ENCODE measurements at regions not wholly inside any gene's neighbourhood (a gene's known extent, or its start where the extent isn't known, plus 50 kb on each side); places are given as distances from the start of the nearest gene placed in this dataset.

DNA sequence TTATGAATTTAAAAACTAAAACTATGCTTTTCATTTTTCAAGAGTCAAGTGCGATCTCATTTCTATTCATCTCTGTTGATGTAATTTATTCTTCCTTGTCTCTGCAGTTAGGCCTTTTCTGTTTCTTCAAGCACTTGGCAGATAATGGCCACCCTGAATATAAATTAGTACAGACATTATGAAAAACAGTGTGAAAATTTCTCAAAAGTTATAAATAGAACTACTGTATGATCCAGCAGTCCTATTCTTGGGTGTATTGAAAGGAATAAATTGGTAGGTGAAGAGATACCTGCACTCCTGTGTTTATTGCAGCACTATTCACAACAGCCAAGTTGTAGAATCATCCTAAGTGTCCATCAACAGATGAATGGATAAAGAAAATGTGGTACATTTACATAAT, 248.3 kb downstream of the DOK5 start:
- POLR2A ChIA-PET = no interaction called here
- CTCF ChIA-PET = no interaction called here
- DNase-seq (ENCODE audit: extremely low spot score) = no peak
- TF ChIP-seq ELF4 (IDR thresholded peaks at IDR 0.05) (no peak), CTBP1 (IDR thresholded peaks at IDR 0.05; ENCODE audit: borderline replicate concordance) (no peak), LEF1 (IDR thresholded peaks at IDR 0.05; ENCODE audit: borderline replicate concordance) (no peak), HDGF (IDR thresholded peaks at IDR 0.05; ENCODE audit: borderline replicate concordance) (no peak), SP1 (IDR thresholded peaks at IDR 0.05) (no peak), SUZ12 (IDR thresholded peaks at IDR 0.05) (no peak), ZNF384 (IDR thresholded peaks at IDR 0.05) (no peak)

DNA sequence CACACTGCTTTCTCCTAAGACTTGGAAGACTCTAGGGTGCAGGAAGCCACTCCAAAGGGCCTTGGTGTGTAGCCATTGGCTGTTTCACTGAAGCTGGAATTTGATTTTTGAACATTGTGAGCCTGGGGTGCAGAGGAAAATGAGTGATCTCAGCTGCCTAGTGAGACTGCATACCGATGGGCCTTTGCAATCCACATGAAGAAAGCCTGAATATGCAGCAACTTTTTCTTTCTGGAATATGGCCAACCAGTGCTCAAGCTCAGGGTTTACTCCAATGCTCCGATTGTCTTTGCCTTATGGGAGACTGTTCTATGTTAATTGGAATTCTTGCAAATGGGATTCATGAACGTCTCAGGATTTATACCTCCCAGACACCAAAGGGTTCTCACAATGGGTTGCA, 242.6 kb downstream of the DOK5 start:
- DNase-seq (ENCODE audit: extremely low spot score) = no peak
- ChIA-PET CTCF (no interaction called here), POLR2A (no interaction called here)
- TF ChIP-seq ZNF384 (IDR thresholded peaks at IDR 0.05) = no peak
- TF ChIP-seq TARDBP (IDR thresholded peaks at IDR 0.05) = no peak
- no peak for TF ChIP-seq FOXK2 (IDR thresholded peaks at IDR 0.05)
- TF ChIP-seq, protein P1, sequence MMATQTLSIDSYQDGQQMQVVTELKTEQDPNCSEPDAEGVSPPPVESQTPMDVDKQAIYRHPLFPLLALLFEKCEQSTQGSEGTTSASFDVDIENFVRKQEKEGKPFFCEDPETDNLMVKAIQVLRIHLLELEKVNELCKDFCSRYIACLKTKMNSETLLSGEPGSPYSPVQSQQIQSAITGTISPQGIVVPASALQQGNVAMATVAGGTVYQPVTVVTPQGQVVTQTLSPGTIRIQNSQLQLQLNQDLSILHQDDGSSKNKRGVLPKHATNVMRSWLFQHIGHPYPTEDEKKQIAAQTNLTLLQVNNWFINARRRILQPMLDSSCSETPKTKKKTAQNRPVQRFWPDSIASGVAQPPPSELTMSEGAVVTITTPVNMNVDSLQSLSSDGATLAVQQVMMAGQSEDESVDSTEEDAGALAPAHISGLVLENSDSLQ (IDR thresholded peaks at IDR 0.05) = no peak
- no peak for TF ChIP-seq SUZ12 (IDR thresholded peaks at IDR 0.05)
- no peak for TF ChIP-seq FOXA1 (IDR thresholded peaks at IDR 0.05)
- TF ChIP-seq ELF4 (IDR thresholded peaks at IDR 0.05) = no peak
- no peak for TF ChIP-seq HDGF (IDR thresholded peaks at IDR 0.05; ENCODE audit: borderline replicate concordance)

DNA sequence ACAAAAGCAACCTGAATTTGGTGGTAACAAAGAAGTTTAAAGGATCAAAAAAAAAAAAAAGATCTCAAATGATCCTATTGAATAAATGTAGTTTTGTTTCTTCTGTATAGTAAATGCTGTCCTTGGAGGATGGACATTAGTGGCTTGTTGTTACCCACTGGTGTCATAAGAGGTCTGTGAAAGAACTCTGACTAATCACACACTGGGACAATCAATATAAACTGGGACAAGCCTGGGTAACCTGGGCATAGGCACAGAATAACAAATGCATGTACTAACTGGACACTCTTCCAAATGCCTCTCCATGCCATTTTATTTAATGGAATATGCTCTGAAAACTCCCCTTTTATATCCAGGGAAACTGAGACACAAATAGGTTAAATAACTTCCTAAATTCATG, 241.4 kb downstream of the DOK5 start:
- TF ChIP-seq ARNT (IDR thresholded peaks at IDR 0.05) (no peak), ELF4 (IDR thresholded peaks at IDR 0.05) (no peak), NFRKB (IDR thresholded peaks at IDR 0.05) (no peak), TARDBP (IDR thresholded peaks at IDR 0.05) (no peak), L3MBTL2 (conservative IDR thresholded peaks at IDR 0.05) (no peak), FOXA1 (IDR thresholded peaks at IDR 0.05) (no peak), CTBP1 (IDR thresholded peaks at IDR 0.05; ENCODE audit: borderline replicate concordance) (no peak)
- TF ChIP-seq, protein P1 (IDR thresholded peaks at IDR 0.05) = no peak
- DNase-seq (ENCODE audit: extremely low spot score) = no peak
- ChIA-PET CTCF (no interaction called here), POLR2A (no interaction called here)

DNA sequence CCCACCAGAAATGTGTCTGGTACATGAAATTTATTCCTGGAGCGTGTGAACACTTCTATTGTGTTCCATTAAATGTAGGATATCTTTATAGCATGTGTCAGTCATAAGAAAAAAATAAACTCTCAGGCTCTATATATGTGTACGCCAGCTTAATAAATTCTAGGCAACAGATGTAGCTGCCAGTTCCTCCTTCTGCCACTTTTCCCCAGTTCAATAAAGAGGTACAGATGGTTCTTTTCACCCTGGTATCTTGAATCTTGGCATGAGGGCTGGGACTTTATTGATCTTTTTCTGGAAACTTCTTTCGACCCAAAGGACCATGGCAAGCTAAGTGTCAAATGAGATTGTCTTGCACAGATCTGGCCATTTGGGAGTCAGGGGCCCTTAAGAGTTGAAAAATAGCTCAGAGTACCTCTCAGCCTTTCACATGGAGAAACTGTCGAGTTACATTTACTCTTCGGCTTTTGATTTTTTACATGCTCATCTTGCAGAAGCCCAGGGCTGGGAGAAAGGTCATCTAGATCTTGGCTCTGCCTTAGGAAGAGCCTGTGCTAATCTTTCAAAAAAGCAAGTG, 240.9 kb downstream of the DOK5 start:
- ChIA-PET POLR2A (no interaction called here), CTCF (no interaction called here)
- TF ChIP-seq CTBP1 (IDR thresholded peaks at IDR 0.05; ENCODE audit: borderline replicate concordance) (no peak), ARNT (IDR thresholded peaks at IDR 0.05) (no peak), ZNF384 (IDR thresholded peaks at IDR 0.05) (no peak), FOXM1 (IDR thresholded peaks at IDR 0.05; ENCODE audit: borderline replicate concordance) (no peak), SP1 (IDR thresholded peaks at IDR 0.05) (no peak), FOXK2 (IDR thresholded peaks at IDR 0.05) (no peak), TARDBP (IDR thresholded peaks at IDR 0.05) (no peak), BHLHE40 (IDR thresholded peaks at IDR 0.05; ENCODE audit: borderline replicate concordance) (no peak), HDGF (IDR thresholded peaks at IDR 0.05; ENCODE audit: borderline replicate concordance) (no peak), SUZ12 (IDR thresholded peaks at IDR 0.05) (no peak), ELF4 (IDR thresholded peaks at IDR 0.05) (no peak), LEF1 (IDR thresholded peaks at IDR 0.05; ENCODE audit: borderline replicate concordance) (no peak), NFRKB (IDR thresholded peaks at IDR 0.05) (no peak), L3MBTL2 (conservative IDR thresholded peaks at IDR 0.05) (no peak)
- TF ChIP-seq, protein P1 (IDR thresholded peaks at IDR 0.05) = no peak
- DNase-seq (ENCODE audit: extremely low spot score) = no peak

DNA sequence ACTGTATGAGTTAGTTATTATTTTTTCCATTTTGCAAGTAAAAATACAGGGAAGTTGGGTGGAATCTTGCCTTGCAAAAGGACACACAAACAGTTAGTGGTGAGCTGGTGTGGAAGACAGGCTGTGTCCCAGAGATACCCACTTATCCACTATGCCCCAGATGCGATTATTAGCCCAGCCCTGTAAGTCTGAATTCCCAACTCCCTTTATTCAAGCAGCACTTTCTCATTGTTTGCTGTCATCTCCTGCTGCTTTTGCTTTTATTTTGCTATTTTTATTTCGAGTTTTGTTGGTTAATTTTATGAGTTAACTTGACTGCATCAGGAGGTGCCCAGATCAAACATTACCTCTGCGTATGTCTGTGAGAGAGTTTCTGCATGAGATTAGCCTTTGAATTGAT, 239.4 kb downstream of the DOK5 start:
- CTCF ChIA-PET = no interaction called here
- TF ChIP-seq NFRKB (IDR thresholded peaks at IDR 0.05) = no peak
- TF ChIP-seq, protein P1 (IDR thresholded peaks at IDR 0.05) = no peak
- TF ChIP-seq LEF1 (IDR thresholded peaks at IDR 0.05; ENCODE audit: borderline replicate concordance) = no peak
- TF ChIP-seq L3MBTL2 (conservative IDR thresholded peaks at IDR 0.05) = no peak
- no peak for TF ChIP-seq CTBP1 (IDR thresholded peaks at IDR 0.05; ENCODE audit: borderline replicate concordance)
- no peak for TF ChIP-seq ARNT (IDR thresholded peaks at IDR 0.05)
- TF ChIP-seq FOXK2 (IDR thresholded peaks at IDR 0.05) = no peak
- TF ChIP-seq SP1 (IDR thresholded peaks at IDR 0.05) = no peak
- POLR2A ChIA-PET = no interaction called here
- DNase-seq (ENCODE audit: extremely low spot score) = no peak

DNA sequence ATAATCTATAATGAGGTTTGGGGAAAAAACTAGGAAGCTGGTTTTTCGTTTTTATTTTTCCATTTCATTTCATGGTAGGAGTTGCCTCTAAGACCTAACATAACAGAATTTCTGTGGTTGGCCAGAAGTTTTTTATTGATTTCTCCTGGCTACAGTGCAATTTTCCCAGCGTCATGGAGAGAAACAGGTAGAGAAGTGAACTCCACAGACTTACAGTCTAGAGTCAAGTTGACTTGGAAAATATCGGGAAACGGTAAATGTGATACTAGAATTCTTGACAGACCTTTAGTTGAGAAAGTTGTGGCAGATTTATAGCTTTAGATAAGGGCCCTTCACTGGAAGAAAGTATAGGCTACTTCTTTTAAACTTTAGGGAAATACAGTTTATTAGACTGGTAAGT, 238.3 kb downstream of the DOK5 start:
- TF ChIP-seq HDGF (IDR thresholded peaks at IDR 0.05; ENCODE audit: borderline replicate concordance) (no peak), CTBP1 (IDR thresholded peaks at IDR 0.05; ENCODE audit: borderline replicate concordance) (no peak), ARNT (IDR thresholded peaks at IDR 0.05) (no peak), ZNF384 (IDR thresholded peaks at IDR 0.05) (no peak), FOXA1 (IDR thresholded peaks at IDR 0.05) (no peak), LEF1 (IDR thresholded peaks at IDR 0.05; ENCODE audit: borderline replicate concordance) (no peak), TARDBP (IDR thresholded peaks at IDR 0.05) (no peak), SUZ12 (IDR thresholded peaks at IDR 0.05) (no peak), FOXM1 (IDR thresholded peaks at IDR 0.05; ENCODE audit: borderline replicate concordance) (no peak), ELF4 (IDR thresholded peaks at IDR 0.05) (no peak), NFRKB (IDR thresholded peaks at IDR 0.05) (no peak), BHLHE40 (IDR thresholded peaks at IDR 0.05; ENCODE audit: borderline replicate concordance) (no peak), L3MBTL2 (conservative IDR thresholded peaks at IDR 0.05) (no peak)
- CTCF ChIA-PET = no interaction called here
- POLR2A ChIA-PET = no interaction called here
- no peak for DNase-seq (ENCODE audit: extremely low spot score)
